ENCODE measurements at regions not wholly inside any gene's neighbourhood (a gene's known extent, or its start where the extent isn't known, plus 50 kb on each side); places are given as distances from the start of the nearest gene placed in this dataset.
"Not testable (repeated sequence)": the region's sequence is repeated elsewhere in the genome, so short reads cannot be mapped to it uniquely, and the experiment has no call there.

GRCh38 chr12:66733321-66733720 lies 54.4 kb upstream of the GRIP1 start:
- DNase-seq = no peak

- DNase-seq = no peak
These were observed 55.0 kb upstream of the GRIP1 start for GRCh38 chr12:66733839-66734238.

GRCh38 chr12:66735275-66735674 lies 56.4 kb upstream of the GRIP1 start:
- DNase-seq = no peak

GRCh38 chr12:66736931-66737330 lies 58.1 kb upstream of the GRIP1 start:
- DNase-seq = no peak

GRCh38 chr12:66739266-66739665 lies 60.4 kb upstream of the GRIP1 start:
- no peak for DNase-seq

- DNase-seq = no peak
These were observed 61.2 kb upstream of the GRIP1 start for GRCh38 chr12:66739940-66740651.

- DNase-seq = no peak
These were observed 61.9 kb upstream of the GRIP1 start for GRCh38 chr12:66740732-66741131.

- DNase-seq = no peak
These were observed 63.0 kb upstream of the GRIP1 start for GRCh38 chr12:66741919-66742318.

GRCh38 chr12:66742508-66743367 lies 63.9 kb upstream of the GRIP1 start:
- no peak for DNase-seq

GRCh38 chr12:66744461-66744860 lies 65.6 kb upstream of the GRIP1 start:
- DNase-seq = no peak

- DNase-seq = no peak
These were observed 66.1 kb upstream of the GRIP1 start for GRCh38 chr12:66744956-66745383.

- DNase-seq = no peak
These were observed 67.8 kb upstream of the GRIP1 start for GRCh38 chr12:66746489-66747201.

GRCh38 chr12:66751432-66752113 lies 72.7 kb upstream of the GRIP1 start:
- no peak for DNase-seq

GRCh38 chr12:66753810-66754209 lies 74.9 kb upstream of the GRIP1 start:
- DNase-seq = no peak

- DNase-seq = no peak
These were observed 77.0 kb upstream of the GRIP1 start for GRCh38 chr12:66755727-66756395.

GRCh38 chr12:66756631-66757030 lies 77.8 kb upstream of the GRIP1 start:
- no peak for DNase-seq

- not testable (repeated sequence) for DNase-seq
These were observed 81.2 kb upstream of the GRIP1 start for GRCh38 chr12:66760122-66760521.

- no peak for DNase-seq
These were observed 84.6 kb upstream of the GRIP1 start for GRCh38 chr12:66763467-66763866.

GRCh38 chr12:66765204-66765603 lies 86.3 kb upstream of the GRIP1 start:
- no peak for DNase-seq

- DNase-seq = no peak
These were observed 88.7 kb upstream of the GRIP1 start for GRCh38 chr12:66767536-66767935.

GRCh38 chr12:66768293-66768692 lies 89.4 kb upstream of the GRIP1 start:
- DNase-seq = no peak

- DNase-seq = no peak
These were observed 96.1 kb upstream of the GRIP1 start for GRCh38 chr12:66774929-66775328.

Measured in NCI-H187 treated with DMSO at 0.1 percent for 48 hours (cell line).